T-helper 22 cell (primary cell): ENCODE measurements at regions not wholly inside any gene's neighbourhood (a gene's known extent, or its start where the extent isn't known, plus 50 kb on each side); places are given as distances from the start of the nearest gene placed in this dataset.
"Not testable (repeated sequence)": the region's sequence is repeated elsewhere in the genome, so short reads cannot be mapped to it uniquely, and the experiment has no call there.

Experiments
- DNase-seq: peaks from one replicate; pipeline ENCODE4 v3.0.0-alpha.2; 2020; ENCODE audit warnings: low read depth

- peak; percentile 18 for DNase-seq
Observed at GRCh38 chr1:172837816-172838679, 179.1 kb downstream of the FASLG start.

GRCh38 chr1:172838680-172839313 is 179.9 kb downstream of the FASLG start:
- DNase-seq, result no peak

- not testable (repeated sequence) for DNase-seq
Observed at GRCh38 chr1:172839639-172840038, 180.7 kb downstream of the FASLG start.

GRCh38 chr1:172843444-172843843 is 184.5 kb downstream of the FASLG start:
- no peak for DNase-seq

- peak; percentile 22 for DNase-seq
Observed at GRCh38 chr1:172845371-172845770, 186.5 kb downstream of the FASLG start.

- DNase-seq, result no peak
Observed at GRCh38 chr1:172845865-172846264, 187.0 kb downstream of the FASLG start.

- DNase-seq, result not testable (repeated sequence)
Observed at GRCh38 chr1:172847814-172848213, 188.9 kb downstream of the FASLG start.

GRCh38 chr1:172849653-172850052 is 190.8 kb downstream of the FASLG start:
- DNase-seq, result no peak

- no peak for DNase-seq
Observed at GRCh38 chr1:172851077-172851476, 192.2 kb downstream of the FASLG start.

- DNase-seq, result no peak
Observed at GRCh38 chr1:172851856-172852255, 193.0 kb downstream of the FASLG start.

- not testable (repeated sequence) for DNase-seq
Observed at GRCh38 chr1:172855983-172856382, 194.8 kb downstream of the TNFSF18 start.

GRCh38 chr1:172863031-172863430 is 187.7 kb downstream of the TNFSF18 start:
- DNase-seq, result no peak

GRCh38 chr1:172867216-172867818 is 183.4 kb downstream of the TNFSF18 start:
- no peak for DNase-seq

- no peak for DNase-seq
Observed at GRCh38 chr1:172870901-172871606, 179.7 kb downstream of the TNFSF18 start.

GRCh38 chr1:172874950-172875349 is 175.8 kb downstream of the TNFSF18 start:
- DNase-seq, result no peak

GRCh38 chr1:172875892-172876291 is 174.8 kb downstream of the TNFSF18 start:
- DNase-seq, result no peak

- DNase-seq, result no peak
Observed at GRCh38 chr1:172882385-172882784, 168.4 kb downstream of the TNFSF18 start.

GRCh38 chr1:172882791-172883386 is 167.9 kb downstream of the TNFSF18 start:
- DNase-seq, result no peak

GRCh38 chr1:172883387-172883791 is 167.4 kb downstream of the TNFSF18 start:
- DNase-seq, result no peak

GRCh38 chr1:172883844-172884243 is 166.9 kb downstream of the TNFSF18 start:
- no peak for DNase-seq

- no peak for DNase-seq
Observed at GRCh38 chr1:172885411-172885810, 165.3 kb downstream of the TNFSF18 start.

GRCh38 chr1:172885971-172886370 is 164.8 kb downstream of the TNFSF18 start:
- DNase-seq, result no peak
